NCI-H2227 (cell line): ENCODE measurements at regions not wholly inside any gene's neighbourhood (a gene's known extent, or its start where the extent isn't known, plus 50 kb on each side); places are given as distances from the start of the nearest gene placed in this dataset.

Source experiments
- DNase-seq: peaks from one replicate; lab custom pipeline; 2025; ENCODE audit not compliant: unreplicated experiment; lab: John Stamatoyannopoulos, UW

DNA sequence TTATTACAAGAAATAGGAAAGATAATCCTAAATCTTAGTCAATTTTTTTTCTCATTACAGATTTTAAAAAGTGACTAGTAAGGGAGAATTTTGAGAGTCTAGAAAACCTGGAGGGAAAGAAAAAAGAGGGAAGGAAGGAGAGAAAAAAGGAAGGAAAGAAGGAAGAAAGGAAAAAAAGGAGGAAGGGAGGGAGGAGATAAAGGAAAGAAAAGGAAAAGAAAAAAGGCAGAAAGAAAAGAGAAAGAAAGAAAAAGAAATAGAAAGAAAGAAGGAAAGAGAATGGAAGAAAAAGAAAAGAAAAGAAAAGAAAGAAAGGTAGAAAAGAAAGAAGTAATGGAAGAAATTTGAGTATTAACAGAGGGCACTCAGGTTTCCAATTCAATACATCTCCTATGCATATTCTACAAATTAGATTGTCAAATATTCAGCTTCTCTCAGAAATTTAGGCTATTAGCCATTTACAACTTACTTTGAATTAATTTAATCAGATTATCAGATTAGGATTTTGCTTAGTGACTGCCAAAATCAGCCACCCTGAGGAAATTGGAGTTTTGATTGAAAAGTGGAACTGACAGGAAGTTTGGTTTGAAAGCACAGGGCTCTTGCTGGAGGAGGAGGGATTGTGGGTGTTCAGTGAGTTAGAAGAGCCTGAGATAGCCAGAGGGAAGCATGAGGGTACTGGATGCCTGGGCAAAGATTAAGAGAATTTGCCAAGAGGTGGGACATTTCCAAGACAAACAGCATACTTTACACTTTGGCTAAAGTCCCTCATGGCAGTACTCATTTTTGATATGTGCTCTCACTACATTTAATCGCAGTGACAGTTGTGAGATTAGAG, 677.8 kb downstream of the USP25 start:
- no peak for DNase-seq

DNA sequence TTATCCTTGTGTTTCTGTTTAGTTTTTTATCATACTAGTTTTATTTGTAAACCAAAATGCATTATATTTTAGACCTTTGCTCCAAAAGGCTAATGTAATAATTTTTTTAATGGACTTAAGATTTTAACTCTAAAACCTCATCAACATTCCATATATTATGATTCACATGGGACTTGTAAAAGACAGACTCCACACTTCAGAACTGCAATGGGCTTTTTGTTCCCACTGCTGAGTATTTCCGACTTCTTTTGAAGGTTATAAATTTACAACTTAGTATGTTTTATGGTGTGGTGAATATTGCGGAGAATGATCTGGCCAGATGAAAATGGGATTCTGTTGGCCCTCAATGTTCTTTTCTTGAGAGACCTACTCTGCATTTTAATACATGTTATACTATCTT, 678.5 kb downstream of the USP25 start:
- no peak for DNase-seq

DNA sequence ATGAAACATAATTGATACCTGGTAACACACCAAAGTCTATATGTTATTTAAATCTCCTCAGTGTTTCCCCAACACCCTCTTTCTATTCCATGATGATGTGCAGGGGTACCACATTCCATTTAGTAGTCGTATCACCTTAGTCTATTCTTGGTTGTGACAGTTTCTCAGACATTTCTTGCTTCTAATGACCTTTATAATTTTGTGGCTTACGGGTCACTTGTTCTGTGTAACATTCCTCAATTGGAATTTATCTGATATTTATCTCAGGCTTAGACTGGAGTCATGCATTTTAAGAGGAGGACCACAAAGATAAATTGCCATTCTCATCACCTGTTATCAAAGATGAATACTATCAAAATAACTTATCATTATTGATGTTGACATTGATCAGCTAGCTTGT, 679.6 kb downstream of the USP25 start:
- no peak for DNase-seq

DNA sequence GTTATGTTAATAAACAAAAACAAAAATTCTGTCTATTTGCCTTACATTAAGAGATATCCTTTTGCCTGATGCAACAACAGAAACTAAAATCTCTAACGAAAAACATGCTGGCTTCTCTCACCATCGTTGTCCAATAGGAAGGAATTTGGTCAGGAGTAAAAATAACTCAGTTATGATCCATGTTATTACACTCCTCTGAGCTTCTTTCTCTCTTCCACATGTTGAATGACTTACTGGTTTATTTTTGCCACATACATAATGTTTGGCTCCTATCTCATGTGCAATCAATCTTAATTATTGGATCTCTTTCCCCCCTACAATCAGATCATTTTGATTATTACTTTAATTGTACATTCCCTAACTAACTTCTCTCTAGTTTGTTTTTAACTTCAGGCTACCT, 688.4 kb downstream of the USP25 start:
- DNase-seq: peak; percentile 28

DNA sequence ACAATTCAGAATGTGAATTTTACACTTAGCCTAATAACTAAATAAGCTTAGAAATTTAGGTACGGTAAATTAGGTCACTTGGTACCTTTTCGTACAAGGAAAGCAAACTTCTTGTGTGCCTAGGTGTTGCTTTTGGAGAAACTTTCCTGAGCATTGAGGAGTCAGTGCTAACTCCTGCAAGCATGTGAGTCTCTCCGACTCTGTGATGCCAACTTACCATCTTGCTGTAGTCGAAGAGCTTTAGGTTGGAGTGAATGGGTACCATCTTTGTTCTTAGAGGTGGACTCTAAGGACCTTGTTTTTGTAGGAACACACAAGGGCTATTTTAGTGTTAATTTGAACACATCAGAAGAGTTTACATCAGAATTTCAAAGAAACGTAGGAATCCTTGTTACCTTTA, 688.9 kb downstream of the USP25 start:
- peak; percentile 35 for DNase-seq

DNA sequence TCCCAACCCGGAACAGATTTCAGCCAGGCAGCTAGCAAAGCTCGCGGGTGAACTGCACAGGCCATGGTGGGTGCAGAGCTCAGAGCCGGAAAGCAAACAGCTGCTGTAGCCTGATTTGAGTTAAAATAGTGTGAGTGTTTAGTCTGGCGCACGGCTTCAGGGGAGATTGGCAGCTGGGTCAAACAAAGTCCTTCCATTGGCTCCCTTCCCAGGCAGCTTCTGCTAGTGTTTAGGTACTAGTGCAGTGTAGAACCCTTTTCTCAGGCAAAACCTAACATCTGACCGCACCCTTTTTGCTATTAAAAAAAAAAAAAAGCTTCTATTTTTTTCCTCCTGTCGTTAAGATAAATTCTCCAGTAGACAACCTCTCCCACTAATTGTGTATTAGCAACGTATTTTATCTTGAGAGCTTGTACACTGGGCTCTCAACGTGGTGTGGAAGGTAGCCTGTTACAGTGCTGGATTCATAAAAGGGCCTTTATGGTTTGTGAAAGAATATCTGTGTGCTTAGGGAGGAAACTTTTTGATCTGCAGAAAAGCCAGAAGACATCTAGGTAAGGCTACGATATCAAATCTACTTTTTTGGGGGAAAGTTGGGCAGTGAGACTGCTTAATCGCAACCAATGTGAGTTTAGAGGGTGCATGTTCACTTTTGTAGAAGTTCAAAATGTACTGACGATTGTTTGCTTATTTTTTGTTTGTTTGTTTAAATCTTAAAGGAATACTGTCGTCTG, 689.6 kb downstream of the USP25 start:
- DNase-seq: peak; percentile 89

DNA sequence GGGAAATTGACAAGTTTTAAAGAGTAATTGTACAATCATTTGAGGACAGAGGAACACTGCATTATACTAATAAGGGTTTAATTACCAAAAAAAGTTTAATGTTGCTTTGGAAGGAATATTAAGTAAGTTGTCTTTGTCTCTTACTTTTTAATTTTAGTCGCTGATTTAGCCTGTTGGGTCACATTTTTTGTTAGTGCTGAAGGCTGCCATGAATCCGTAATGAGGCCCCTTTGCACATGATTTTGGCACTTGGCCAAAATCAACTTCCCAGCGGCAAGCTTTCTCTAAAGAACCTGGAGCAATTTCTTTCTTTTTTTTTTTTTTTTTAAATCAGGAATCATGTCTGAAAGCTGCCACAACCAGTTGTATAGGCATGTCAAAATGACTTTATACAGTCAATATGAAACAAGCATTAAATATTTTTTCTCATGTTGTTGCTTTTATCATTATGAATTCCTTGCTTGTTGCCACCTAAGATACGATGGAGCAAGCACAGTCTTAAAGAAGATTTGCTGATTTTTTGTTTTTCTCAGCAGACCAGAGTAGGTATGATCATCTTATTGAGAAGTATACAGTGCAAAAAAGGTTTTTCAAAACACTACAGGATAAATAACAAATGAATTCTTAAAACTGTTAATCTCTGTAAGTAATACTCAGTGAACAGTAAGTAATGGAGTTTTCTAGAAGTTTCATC, 690.4 kb downstream of the USP25 start:
- DNase-seq: peak; percentile 80

DNA sequence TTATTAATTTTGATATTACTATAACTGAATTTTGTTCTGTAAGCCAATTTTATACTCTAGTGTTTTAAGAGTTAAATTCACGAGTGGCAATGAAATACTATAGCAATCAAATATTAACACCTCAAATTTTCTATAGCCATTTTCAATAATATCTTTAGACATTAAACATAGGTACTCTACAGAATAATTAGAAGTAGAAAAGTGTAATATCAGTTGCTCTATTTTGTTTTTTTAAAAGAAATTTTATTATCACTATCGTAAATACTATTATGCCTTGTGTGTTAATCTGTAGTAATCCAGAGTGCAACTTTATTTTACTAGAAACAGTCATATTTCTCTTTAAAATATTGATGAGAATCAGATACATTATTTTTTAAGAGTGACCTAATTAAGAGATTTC, 691.2 kb downstream of the USP25 start:
- DNase-seq: no peak

DNA sequence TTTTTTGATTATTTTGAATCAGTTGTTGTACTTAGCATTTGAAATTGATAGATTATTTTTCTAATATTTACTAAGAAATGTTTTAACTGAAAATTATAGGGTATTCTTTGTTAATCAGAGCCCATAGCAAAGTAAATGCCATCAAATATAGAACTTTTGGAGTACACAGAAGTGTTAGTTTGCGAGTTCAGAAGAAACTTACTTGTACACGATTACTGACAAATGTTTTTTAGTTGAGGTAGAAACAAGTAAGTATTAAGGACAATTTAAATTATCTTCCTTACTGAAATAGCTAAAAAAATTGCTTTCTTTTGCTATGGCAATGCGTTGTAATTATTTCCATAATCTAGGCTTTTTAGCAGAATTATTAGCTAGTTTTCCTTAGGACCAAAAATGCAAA, 692.2 kb downstream of the USP25 start:
- no peak for DNase-seq

DNA sequence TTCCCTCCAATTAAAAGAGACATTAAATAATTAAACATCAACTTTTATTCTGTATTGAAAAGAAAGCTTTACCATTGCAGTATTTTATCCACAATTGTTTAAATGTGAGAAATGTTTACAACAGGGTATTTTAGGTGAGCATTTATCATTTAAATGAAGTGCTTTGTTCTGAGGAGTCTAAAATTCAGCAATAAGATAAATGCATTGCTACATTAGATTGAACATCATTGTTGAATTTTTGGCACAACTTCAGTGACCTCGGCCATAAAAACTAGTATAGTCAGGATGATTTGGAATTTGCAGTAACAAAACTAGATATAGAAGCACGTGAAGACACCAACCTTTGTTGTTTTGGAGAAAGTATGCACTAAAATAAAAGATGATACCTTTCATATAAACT, 692.9 kb downstream of the USP25 start:
- no peak for DNase-seq

DNA sequence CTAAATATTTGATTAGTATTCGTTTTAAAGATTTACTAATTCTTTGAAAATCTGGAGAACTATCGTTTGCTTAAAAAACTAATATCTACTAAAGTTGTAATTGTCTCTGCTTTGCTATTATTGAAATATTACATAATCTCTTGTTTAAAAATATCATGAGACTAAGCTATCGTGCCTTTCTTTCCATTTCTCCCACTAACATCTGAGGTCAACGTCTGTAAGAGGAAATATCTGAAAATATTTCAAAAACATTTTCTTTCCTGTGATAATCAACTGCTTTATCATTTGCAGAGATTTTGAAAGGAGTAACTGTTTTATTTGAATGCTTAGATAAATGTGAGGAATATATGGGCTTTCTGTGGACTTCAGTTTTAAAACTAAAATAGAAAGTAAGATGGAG, 694.1 kb downstream of the USP25 start:
- no peak for DNase-seq

DNA sequence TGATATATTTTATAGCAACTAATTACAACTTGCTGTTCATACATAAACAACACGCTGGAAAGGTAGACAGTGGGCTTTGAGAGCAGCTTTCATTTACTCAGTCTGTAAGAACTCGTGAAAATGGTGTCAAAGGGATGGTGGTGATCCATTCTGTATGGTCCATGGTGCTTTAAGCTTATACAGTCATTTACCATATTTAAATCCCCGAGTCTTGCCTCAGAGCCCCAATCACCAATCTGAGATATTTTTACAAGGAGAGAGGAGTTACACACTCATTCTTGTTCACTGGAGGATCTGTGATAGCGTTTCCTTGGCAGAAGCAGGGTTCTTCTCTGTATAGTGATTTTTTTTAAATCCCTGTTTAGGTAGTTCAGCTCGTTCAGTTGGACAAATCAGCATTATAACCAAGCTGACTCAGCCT, 694.6 kb downstream of the USP25 start:
- peak; percentile 53 for DNase-seq

DNA sequence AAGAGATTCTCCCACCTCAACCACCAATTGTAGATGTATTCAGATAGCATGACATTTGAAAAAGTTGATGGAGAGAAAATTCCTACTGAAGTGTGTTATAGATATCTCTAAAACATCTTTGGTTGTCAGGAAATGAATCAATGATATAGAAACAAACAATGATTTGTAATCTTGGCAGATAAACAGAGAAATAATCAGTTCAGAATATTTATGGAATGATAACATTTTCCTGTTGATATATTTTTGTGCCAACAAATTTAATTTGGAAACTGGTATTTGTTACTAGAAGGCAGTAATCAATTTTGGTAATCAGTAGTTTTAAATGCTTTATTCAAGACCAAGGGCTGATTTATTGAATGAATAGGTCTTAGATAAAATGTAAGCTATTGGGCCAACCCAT, 695.6 kb downstream of the USP25 start:
- no peak for DNase-seq

DNA sequence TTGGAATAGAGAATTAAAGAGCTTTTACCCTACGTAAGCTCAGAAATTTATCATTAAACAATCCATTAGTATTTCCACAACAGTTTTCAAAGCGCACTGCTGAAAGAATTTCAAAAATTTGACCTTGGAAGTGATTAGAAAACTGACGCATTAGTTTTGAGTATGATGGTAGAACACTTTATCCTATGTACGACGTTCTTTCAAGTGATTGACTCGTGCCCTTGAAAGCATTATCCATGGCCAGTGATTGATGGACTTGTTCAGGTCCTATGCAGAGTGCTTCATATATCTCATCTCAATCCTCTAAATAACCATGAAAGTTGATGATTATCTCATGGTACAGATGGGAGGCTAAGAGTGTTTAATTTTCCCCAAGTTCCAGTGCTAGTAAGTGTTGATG, 697.2 kb downstream of the USP25 start:
- DNase-seq: no peak

DNA sequence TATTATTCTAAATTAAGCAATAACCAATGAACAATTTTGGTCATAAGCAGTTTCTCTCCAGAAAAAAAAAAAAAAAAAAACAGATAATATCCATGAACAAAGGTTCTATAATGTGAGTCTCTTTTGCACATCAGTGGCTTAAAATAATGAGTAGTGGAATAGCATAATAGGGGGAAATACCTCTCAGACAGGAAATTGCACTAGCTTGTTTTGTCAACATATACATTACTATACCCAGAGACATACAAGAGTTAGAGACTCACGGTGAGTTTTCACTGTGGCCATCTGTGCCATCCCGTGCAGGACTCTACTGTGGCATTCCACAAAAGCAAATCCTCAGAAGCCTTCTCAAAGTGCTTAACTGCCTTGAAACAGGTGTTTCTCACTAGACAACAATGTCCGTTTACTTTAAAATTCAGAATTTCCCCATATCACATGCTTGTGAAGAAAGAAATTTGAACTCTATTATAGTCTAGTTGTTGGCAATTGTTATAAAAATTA, 697.9 kb downstream of the USP25 start:
- no peak for DNase-seq

DNA sequence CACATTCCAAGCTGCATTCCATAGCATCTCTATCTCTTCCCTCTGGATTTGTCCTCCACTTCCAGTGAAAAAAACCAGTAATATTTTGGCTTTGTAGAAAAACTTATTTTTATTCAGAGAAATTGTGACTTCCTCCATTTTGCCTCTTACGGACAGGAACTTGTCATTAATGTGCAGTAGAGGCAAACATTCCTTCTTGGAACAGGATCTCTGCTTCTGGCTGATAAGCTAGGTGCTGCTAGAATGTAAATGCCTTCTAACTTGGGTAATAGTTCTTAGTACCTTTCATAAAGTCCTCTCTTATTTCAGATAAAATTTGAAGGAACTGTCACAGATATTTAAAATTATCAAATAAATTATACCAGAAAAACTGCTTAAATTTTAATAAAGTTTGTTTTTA, 707.8 kb downstream of the USP25 start:
- no peak for DNase-seq

DNA sequence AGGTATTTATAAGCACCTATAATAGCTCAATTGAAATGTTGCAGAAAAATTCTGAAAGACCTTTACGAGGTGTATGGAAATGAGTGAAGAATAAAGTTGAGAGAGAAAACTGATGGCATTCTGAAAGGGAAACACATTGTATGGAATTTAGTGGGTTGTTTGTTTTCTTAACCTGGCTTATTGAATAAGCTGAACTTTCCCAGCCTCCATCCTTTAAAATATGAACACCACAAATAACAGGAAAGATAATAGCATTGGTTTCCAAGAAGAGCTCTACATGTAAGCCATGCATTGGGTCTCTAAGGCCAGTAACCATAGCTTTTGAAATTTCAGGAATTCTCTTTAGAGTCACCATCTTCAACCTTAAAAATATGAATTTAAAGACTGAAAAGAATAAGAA, 709.0 kb downstream of the USP25 start:
- no peak for DNase-seq

DNA sequence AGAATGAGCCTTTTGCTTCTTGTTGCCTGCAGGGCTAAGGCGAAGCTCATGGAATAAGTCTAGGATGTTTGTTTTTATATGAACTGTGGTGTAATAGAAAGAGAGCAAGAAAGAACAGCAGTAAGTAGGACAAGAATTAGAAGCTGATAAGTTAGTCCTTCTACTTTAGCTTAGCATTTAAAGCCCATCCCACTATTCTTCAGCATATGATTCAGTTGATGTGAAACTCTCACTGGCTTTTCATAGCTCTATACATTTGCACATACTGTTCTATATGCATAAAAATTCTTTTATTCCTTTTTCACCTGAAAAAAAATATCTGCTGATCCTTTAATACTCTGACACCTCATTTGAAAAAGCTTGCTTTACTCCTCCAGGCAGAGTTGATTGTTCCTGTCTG, 712.0 kb downstream of the USP25 start:
- DNase-seq: no peak

DNA sequence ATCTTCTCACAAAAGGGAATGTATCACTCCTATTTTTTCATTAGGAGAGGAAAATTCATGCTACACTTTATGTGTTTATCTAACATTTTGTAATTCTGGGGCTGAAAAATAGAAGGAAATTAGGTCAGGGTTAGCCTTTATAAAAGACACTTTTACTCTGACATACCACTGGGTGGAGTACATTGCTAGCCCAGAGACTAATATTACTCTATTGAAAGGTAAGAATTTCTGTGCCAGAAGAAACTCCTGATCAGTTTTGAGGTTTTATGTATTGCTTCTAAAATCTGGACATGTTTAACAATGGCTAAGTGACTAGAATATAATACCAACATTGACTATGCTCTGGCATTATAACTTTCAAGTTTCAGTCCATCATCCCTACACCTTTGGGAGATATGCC, 724.6 kb downstream of the USP25 start:
- DNase-seq: peak; percentile 9

DNA sequence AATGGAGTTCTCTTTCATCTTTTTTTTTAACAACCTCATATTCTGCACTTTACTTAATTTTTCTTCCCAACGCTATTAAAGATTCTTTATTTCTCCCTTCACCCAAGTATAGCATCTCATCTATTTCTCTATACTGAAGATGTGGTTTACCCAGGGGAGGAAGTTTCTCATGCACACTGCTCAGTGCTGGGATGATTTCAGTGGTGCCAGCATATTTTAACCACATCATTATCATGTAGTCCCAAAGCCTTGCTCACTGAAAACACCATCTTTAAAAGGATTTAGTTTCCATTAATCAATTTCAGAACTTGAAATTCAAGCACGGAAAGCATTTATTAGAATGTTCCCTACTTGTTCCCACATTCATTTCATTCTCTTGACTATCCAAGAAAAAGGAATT, 725.7 kb downstream of the USP25 start:
- no peak for DNase-seq

DNA sequence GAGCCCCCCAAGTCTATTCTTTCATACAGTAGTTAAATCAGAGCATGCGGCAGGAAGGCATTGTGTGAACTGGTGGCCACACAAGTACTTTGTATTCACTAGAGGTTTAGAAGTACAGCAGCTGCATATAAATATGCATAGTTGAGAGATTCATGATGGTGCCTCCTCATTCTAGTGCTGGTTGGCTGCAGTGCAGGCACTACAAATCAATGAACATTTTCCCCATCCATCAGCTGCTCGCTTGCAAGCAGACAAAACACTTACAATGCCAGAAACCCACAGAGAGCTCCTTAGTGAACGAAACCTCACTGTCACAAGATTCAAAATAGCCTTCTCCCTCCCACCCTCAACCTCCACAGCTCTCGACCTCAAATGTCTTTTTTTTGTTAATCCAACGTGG, 726.2 kb downstream of the USP25 start:
- peak; percentile 69 for DNase-seq

DNA sequence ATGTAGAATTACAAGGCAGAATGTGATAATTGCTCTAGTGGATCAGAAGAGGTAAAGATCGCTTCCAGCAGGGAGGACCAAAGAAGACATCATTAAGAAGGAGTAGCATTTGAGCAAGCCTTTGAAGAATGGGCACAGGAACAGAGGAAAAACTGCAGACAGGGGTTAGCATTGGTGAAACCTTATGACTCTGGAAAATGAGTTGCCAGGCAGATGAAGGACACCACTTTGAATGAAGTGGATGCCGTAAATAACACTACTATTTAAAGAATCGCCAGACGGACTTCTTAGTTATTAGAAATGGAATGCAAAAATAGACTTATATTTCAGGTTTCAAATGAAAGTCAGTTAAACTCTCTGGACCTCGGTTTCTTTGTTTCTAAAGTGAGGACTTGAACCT, 727.7 kb downstream of the USP25 start:
- DNase-seq: no peak
